ENCODE measurements at regions not wholly inside any gene's neighbourhood (a gene's known extent, or its start where the extent isn't known, plus 50 kb on each side); places are given as distances from the start of the nearest gene placed in this dataset.

DNA sequence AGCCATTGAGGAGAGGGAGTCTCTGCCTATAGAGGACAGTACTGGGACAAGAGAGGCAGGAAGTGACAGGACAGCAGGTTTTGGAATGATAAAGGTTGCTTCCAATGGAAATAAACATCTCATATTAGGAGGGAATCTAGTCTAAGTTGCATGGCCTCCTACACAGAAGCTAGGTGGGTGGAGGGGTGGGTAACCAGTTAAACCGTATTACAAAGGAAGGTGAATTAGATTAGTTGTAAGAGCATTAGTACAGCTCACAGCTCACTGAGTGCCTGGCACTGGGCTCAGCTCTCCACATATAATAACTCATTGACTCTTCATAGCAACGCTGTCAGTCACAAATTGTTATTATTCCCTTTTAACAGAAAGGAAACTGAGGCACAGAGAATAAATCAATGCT lies 468.1 kb downstream of the PTPRU start:
- H3K4me3 ChIP-seq (IDR thresholded peaks at IDR 0.05; ENCODE audit: insufficient read depth, low read depth, low read length): no peak overlapping the region
- TF ChIP-seq, protein P1, sequence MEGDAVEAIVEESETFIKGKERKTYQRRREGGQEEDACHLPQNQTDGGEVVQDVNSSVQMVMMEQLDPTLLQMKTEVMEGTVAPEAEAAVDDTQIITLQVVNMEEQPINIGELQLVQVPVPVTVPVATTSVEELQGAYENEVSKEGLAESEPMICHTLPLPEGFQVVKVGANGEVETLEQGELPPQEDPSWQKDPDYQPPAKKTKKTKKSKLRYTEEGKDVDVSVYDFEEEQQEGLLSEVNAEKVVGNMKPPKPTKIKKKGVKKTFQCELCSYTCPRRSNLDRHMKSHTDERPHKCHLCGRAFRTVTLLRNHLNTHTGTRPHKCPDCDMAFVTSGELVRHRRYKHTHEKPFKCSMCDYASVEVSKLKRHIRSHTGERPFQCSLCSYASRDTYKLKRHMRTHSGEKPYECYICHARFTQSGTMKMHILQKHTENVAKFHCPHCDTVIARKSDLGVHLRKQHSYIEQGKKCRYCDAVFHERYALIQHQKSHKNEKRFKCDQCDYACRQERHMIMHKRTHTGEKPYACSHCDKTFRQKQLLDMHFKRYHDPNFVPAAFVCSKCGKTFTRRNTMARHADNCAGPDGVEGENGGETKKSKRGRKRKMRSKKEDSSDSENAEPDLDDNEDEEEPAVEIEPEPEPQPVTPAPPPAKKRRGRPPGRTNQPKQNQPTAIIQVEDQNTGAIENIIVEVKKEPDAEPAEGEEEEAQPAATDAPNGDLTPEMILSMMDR (conservative IDR thresholded peaks at IDR 0.05; ENCODE audit: low read depth, low read length): no peak
- no peaks in the 10 kb centered on the region for H3K36me3 ChIP-seq (ENCODE audit: insufficient read depth)
- no peak overlapping the region for H3K27ac ChIP-seq
- no peak overlapping the region for H3K4me2 ChIP-seq
- no peaks in the 10 kb centered on the region for H3K4me1 ChIP-seq (ENCODE audit: low read depth, poor library complexity, severe bottlenecking)
- peaks cover 4% of the 10 kb centered on the region; the same call in 1 of the 2 replicates for H3K27me3 ChIP-seq (ENCODE audit: insufficient read depth, low read depth)
- no peaks in the 10 kb centered on the region for H4K20me1 ChIP-seq (ENCODE audit: insufficient read depth)
- no peak overlapping the region for H2AFZ ChIP-seq (ENCODE audit: low read depth)
- no peak overlapping the region for H3K9ac ChIP-seq
- no peaks in the 10 kb centered on the region for H3K79me2 ChIP-seq (ENCODE audit: insufficient read depth, low read depth)

DNA sequence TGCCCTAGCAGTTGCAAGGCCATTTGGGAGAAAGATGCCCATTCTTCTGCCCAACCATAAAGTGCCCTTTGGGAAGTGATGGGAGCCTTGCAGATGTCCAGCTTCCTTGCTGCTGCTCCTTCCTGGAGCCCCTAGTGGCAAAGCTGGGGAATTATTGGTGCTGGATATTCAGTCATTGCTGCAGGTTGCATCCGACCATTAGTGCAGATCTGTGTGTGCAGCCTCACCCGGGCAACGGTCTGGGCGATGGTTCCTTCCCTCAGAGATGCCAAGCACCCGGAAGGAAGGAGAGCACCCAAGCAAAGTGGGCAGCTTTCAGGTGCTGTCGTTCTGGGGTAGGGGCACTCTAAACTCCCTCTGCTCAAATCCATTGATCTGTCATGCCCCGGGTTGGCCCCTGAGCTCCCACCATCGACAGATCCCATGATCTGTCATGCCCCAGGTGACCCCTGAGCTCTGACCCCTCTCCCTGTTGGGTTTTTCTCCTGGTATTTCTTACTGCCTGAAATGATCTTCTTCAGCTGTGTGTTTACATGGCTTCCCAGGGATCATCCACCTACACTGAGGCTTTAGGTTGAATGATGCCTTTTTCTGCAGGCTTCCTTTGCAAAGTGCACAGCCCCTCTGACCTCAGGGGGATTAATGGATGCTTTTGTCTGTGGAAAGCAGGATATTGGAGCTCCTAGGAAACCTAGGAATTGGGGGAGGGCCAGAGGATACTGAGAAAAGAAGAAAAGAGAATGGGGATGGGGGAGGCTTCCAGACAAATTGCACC lies 467.5 kb downstream of the PTPRU start:
- Histone ChIP-seq H3K4me3 (IDR thresholded peaks at IDR 0.05; ENCODE audit: insufficient read depth, low read depth, low read length) (no peak overlapping the region), H4K20me1 (ENCODE audit: insufficient read depth) (no peaks in the 10 kb centered on the region), H3K9ac (no peak overlapping the region), H3K4me1 (ENCODE audit: low read depth, poor library complexity, severe bottlenecking) (no peaks in the 10 kb centered on the region), H3K36me3 (ENCODE audit: insufficient read depth) (no peaks in the 10 kb centered on the region), H2AFZ (ENCODE audit: low read depth) (no peak overlapping the region), H3K27ac (no peak overlapping the region), H3K4me2 (no peak overlapping the region), H3K27me3 (ENCODE audit: insufficient read depth, low read depth) (peaks cover 5% of the 10 kb centered on the region; the same call in 1 of the 2 replicates), H3K79me2 (ENCODE audit: insufficient read depth, low read depth) (no peaks in the 10 kb centered on the region)
- TF ChIP-seq, protein P1 (conservative IDR thresholded peaks at IDR 0.05; ENCODE audit: low read depth, low read length): peak; percentile 74

DNA sequence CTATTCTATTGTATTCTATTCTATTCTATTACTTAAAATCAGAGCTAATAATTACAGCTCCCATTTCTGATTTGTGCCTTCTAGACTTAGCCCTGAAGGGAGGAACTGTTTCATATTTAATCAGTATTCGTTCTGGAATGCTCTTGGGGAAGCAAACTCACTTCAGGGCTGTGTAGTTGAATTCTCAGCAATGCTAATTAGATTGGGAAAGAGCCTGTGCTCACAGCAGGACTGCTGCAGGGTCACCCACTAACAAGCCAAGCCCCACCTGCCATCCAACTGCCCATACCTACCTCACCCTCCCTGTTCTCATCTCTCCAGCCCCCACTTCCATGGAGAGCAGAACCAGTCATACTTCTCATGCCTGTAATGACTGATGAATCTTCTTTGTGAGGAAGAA lies 464.2 kb downstream of the PTPRU start:
- Histone ChIP-seq H3K27me3 (ENCODE audit: insufficient read depth, low read depth) (peaks cover 5% of the 10 kb centered on the region; the same call in 1 of the 2 replicates), H3K9ac (no peak overlapping the region)

DNA sequence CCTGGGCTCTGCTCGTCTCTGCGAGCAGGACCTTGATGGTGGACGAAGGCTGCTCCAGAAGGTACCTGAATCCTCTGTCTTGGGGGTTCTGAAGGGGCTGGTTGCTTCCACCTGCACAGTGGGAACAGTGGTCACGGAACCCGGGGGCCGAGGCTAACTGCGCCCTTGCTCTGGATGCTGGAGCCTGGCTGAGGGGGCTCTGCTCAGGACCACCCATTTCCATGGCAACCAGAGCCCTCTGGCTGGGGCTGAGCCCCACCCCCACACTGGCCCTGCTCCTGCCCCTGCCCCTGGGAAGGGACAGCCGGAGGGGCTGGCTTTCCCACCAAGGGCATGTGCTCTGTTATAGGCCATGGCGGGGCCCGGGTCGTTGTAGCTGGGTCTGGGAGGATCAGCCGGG lies 462.3 kb downstream of the PTPRU start:
- no peak overlapping the region for H3K4me3 ChIP-seq (IDR thresholded peaks at IDR 0.05; ENCODE audit: insufficient read depth, low read depth, low read length)
- H4K20me1 ChIP-seq (ENCODE audit: insufficient read depth): no peaks in the 10 kb centered on the region
- no peaks in the 10 kb centered on the region for H3K36me3 ChIP-seq (ENCODE audit: insufficient read depth)
- no peaks in the 10 kb centered on the region for H3K4me1 ChIP-seq (ENCODE audit: low read depth, poor library complexity, severe bottlenecking)
- H3K79me2 ChIP-seq (ENCODE audit: insufficient read depth, low read depth): no peaks in the 10 kb centered on the region
- H2AFZ ChIP-seq (ENCODE audit: low read depth): no peak overlapping the region
- TF ChIP-seq, protein P1 (conservative IDR thresholded peaks at IDR 0.05; ENCODE audit: low read depth, low read length): no peak
- H3K4me2 ChIP-seq: no peak overlapping the region
- no peak overlapping the region for H3K9ac ChIP-seq
- H3K27me3 ChIP-seq (ENCODE audit: insufficient read depth, low read depth): peaks cover 5% of the 10 kb centered on the region; the same call in 1 of the 2 replicates
- H3K27ac ChIP-seq: no peak overlapping the region

More for the DNA sequence above, 464.2 kb downstream of the PTPRU start:
- no peaks in the 10 kb centered on the region for H3K4me1 ChIP-seq (ENCODE audit: low read depth, poor library complexity, severe bottlenecking)
- H3K36me3 ChIP-seq (ENCODE audit: insufficient read depth): no peaks in the 10 kb centered on the region
- TF ChIP-seq, protein P1 (conservative IDR thresholded peaks at IDR 0.05; ENCODE audit: low read depth, low read length): no peak
- H2AFZ ChIP-seq (ENCODE audit: low read depth): no peak overlapping the region
- H3K79me2 ChIP-seq (ENCODE audit: insufficient read depth, low read depth): no peaks in the 10 kb centered on the region
- H4K20me1 ChIP-seq (ENCODE audit: insufficient read depth): no peaks in the 10 kb centered on the region
- H3K4me3 ChIP-seq (IDR thresholded peaks at IDR 0.05; ENCODE audit: insufficient read depth, low read depth, low read length): no peak overlapping the region
- no peak overlapping the region for H3K4me2 ChIP-seq
- H3K27ac ChIP-seq: no peak overlapping the region

Data from KMS-11 (cell line).